GM12878 (cell line): ENCODE measurements at regions not wholly inside any gene's neighbourhood (a gene's known extent, or its start where the extent isn't known, plus 50 kb on each side); places are given as distances from the start of the nearest gene placed in this dataset.

Experiments
- ATF3 ChIP-seq: IDR thresholded peaks from 2 replicates; pipeline ENCODE4 v1.6.1; 2011; ENCODE audit warnings: low read depth, mild to moderate bottlenecking, low read length, moderate library complexity, borderline replicate concordance; ENCODE audit errors: extremely low read depth
- CREB1 ChIP-seq: IDR thresholded peaks from 2 replicates; pipeline ENCODE4 v1.6.1; 2012; ENCODE audit warnings: low read depth, mild to moderate bottlenecking, inconsistent platforms
- FOS ChIP-seq: IDR thresholded peaks from 3 replicates; pipeline ENCODE4 v1.6.1; 2011; ENCODE audit warnings: borderline replicate concordance; ENCODE audit not compliant: insufficient read length; ENCODE audit errors: extremely low read depth
- MEF2A ChIP-seq: IDR thresholded peaks from 2 replicates; pipeline ENCODE4 v1.6.1; 2011; ENCODE audit warnings: low read depth, mild to moderate bottlenecking, low read length, moderate library complexity; ENCODE audit not compliant: insufficient read depth
- POLR2A ChIP-seq: IDR thresholded peaks from 2 replicates; pipeline ENCODE4 v1.6.1; 2011; ENCODE audit warnings: low read depth, mild to moderate bottlenecking, low read length
- RAD21 ChIP-seq: IDR thresholded peaks from 2 replicates; pipeline ENCODE4 v1.6.1; 2011; ENCODE audit warnings: mild to moderate bottlenecking, low read depth, low read length, moderate library complexity; ENCODE audit not compliant: insufficient read depth
- RBBP5 ChIP-seq: fragments of 200-600 bp; sonication (generic); conservative IDR thresholded peaks from 2 replicates; pipeline ENCODE4 v1.6.1; 2016
- SP1 ChIP-seq: IDR thresholded peaks from one replicate; pipeline ENCODE4 v1.6.1; 2011; ENCODE audit warnings: low read depth, low read length
- YY1 ChIP-seq: IDR thresholded peaks from 2 replicates; pipeline ENCODE4 v1.6.1; 2011; ENCODE audit warnings: low read depth, mild to moderate bottlenecking, low read length
- ZNF274 ChIP-seq: IDR thresholded peaks from one replicate; pipeline ENCODE4 v1.8.0; 2011; ENCODE audit not compliant: insufficient read length, insufficient read depth
- ZSCAN29 ChIP-seq: fragments of 450-650 bp; IDR thresholded peaks from 2 replicates; pipeline ENCODE4 v1.6.1; 2017; ENCODE audit warnings: mild to moderate bottlenecking, moderate library complexity
- TF ChIP-seq, protein P1 (sequence below): IDR thresholded peaks from 2 replicates; pipeline ENCODE4 v1.6.1; 2012; ENCODE audit warnings: low read depth, low read length, improper control_type of control experiment
- TF ChIP-seq, protein P2 (sequence below), 3 experiments: IDR thresholded peaks in 2 of 3; conservative IDR thresholded peaks in 1 of 3; 2 replicates each; pipeline ENCODE4 v1.5.1; 2011; ENCODE audit warnings: low read depth in 3 of 3, low read length in 3 of 3, mild to moderate bottlenecking in 3 of 3, control low read depth in 2 of 3, moderate library complexity in 2 of 3, inconsistent platforms in 1 of 3, mixed read lengths in 1 of 3; ENCODE audit not compliant: control insufficient read depth in 2 of 3, insufficient read depth in 1 of 3; ENCODE audit errors: extremely low read depth in 1 of 3

DNA sequence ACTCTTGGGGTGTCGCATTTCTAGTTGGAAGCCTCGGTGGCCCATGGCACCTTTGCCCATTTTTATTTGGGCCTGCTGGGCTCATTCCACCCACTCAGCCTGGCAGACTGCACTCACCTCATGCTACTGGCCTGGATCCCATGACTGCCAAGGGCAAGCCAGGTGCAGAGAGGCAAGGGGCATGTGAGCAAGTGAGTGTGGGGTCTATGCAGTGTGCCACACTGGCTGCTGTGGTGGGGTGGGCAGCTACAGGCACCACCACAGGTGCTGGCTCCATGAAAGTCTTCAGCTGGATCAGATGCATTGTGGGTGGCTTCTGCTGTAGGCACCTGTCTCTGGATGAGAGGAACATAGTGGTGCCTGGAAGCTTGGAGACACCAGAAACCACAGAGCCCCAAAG, 220.8 kb downstream of the POLR1F start:
- TF ChIP-seq, protein P1, sequence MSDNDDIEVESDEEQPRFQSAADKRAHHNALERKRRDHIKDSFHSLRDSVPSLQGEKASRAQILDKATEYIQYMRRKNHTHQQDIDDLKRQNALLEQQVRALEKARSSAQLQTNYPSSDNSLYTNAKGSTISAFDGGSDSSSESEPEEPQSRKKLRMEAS, result no peak
- TF ChIP-seq, protein P2, sequence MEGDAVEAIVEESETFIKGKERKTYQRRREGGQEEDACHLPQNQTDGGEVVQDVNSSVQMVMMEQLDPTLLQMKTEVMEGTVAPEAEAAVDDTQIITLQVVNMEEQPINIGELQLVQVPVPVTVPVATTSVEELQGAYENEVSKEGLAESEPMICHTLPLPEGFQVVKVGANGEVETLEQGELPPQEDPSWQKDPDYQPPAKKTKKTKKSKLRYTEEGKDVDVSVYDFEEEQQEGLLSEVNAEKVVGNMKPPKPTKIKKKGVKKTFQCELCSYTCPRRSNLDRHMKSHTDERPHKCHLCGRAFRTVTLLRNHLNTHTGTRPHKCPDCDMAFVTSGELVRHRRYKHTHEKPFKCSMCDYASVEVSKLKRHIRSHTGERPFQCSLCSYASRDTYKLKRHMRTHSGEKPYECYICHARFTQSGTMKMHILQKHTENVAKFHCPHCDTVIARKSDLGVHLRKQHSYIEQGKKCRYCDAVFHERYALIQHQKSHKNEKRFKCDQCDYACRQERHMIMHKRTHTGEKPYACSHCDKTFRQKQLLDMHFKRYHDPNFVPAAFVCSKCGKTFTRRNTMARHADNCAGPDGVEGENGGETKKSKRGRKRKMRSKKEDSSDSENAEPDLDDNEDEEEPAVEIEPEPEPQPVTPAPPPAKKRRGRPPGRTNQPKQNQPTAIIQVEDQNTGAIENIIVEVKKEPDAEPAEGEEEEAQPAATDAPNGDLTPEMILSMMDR (IDR thresholded peaks at IDR 0.05 in 2 of 3, conservative IDR thresholded peaks at IDR 0.05 in 1 of 3; ENCODE audit: control insufficient read depth in 2 of 3, extremely low read depth in 1 of 3, insufficient read depth in 1 of 3, low read depth in 3 of 3, low read length in 3 of 3), result no peak
- TF ChIP-seq CREB1 (no peak), SP1 (no peak), POLR2A (no peak), YY1 (no peak), ZNF274 (no peak), MEF2A (no peak), RBBP5 (no peak), FOS (no peak), ATF3 (no peak), ZSCAN29 (no peak), RAD21 (no peak)
